ENCODE measurements at regions not wholly inside any gene's neighbourhood (a gene's known extent, or its start where the extent isn't known, plus 50 kb on each side); places are given as distances from the start of the nearest gene placed in this dataset.
"Not testable (repeated sequence)": the region's sequence is repeated elsewhere in the genome, so short reads cannot be mapped to it uniquely, and the experiment has no call there.

GRCh38 chr3:20974396-20974795 lies 776.6 kb downstream of the ZNF385D start:
- Histone ChIP-seq H3K27me3 (ENCODE audit: insufficient read depth, low read length) (no peaks in the 10 kb centered on the region), H3K27ac (ENCODE audit: insufficient read length, low read depth, low read length) (no peak overlapping the region), H2BK15ac (ENCODE audit: low read depth, low read length) (no peak overlapping the region), H4K91ac (ENCODE audit: insufficient read length, low read depth, low read length) (no peak overlapping the region), H3K4ac (ENCODE audit: low read depth, low read length) (no peak overlapping the region), H3K9ac (ENCODE audit: extremely low read depth, insufficient read length, low read length) (no peak overlapping the region), H3K4me1 (ENCODE audit: insufficient read depth, low read length) (no peaks in the 10 kb centered on the region; the same call in 1 of the 2 replicates), H2BK120ac (ENCODE audit: low read depth, low read length, poor library complexity, severe bottlenecking) (no peak overlapping the region), H4K8ac (replicated peaks; ENCODE audit: insufficient read length, low read depth, low read length) (no peak overlapping the region), H3K79me2 (ENCODE audit: insufficient read depth, low read length) (no peaks in the 10 kb centered on the region), H4K5ac (ENCODE audit: insufficient read length, low read depth, low read length) (no peak overlapping the region), H3K9me3 (ENCODE audit: control insufficient read depth, low read depth, low read length) (no peaks in the 10 kb centered on the region), H3K23ac (ENCODE audit: insufficient read length, low read depth, low read length) (no peak overlapping the region), H2BK5ac (ENCODE audit: insufficient read length, low read length) (no peak overlapping the region), H3K18ac (ENCODE audit: insufficient read length, low read depth, low read length) (no peak overlapping the region), H4K20me1 (ENCODE audit: control insufficient read depth, insufficient read depth, insufficient read length) (no peaks in the 10 kb centered on the region), H3T11ph (ENCODE audit: low read length) (no peak overlapping the region), H2BK12ac (ENCODE audit: insufficient read length, low read depth, low read length) (no peak overlapping the region), H3K56ac (ENCODE audit: insufficient read length, low read depth, low read length) (no peak overlapping the region), H3K4me2 (ENCODE audit: insufficient read depth, insufficient read length, low read length) (no peak overlapping the region), H2AK5ac (ENCODE audit: insufficient read length, low read length) (no peak overlapping the region), H2AFZ (ENCODE audit: low read length) (no peak overlapping the region), H3K14ac (ENCODE audit: insufficient read depth, low read length) (no peak overlapping the region), H3K23me2 (ENCODE audit: insufficient read length, low read depth, low read length, poor library complexity, severe bottlenecking) (no peaks in the 10 kb centered on the region), H2BK20ac (ENCODE audit: low read depth, low read length, poor library complexity, severe bottlenecking) (no peak overlapping the region), H3K79me1 (ENCODE audit: insufficient read depth, low read depth, low read length, poor library complexity, severe bottlenecking) (no peaks in the 10 kb centered on the region)
- WGBS (ENCODE audit: extremely low coverage, insufficient read length, low lambda C conversion rate) = no CpG with 5 or more reads among the region's 3 CpGs
- Mint-ChIP-seq H3K4me1 (peaks cover 33 to 40% of the 10 kb centered on the region in 2 experiments), H3K36me3 (ENCODE audit: insufficient read depth in 1 of 3, low read depth in 3 of 3) (peaks cover 0 to 6% (median 1%) of the 10 kb centered on the region in 3 experiments; a peak in 4 of 7 replicates), H3K9me3 (peaks cover 0 to 4% of the 10 kb centered on the region in 2 experiments; a peak in 2 of 5 replicates), H3K27me3 (ENCODE audit: low read depth) (no peaks in the 10 kb centered on the region; the same call in 1 of the 2 replicates), H3K27ac (peak overlapping the region in 1 of 3 experiments; percentile 40; a peak in 1 of 7 replicates), H3K4me3 (no peak overlapping the region)
- no peak for DNase-seq
- no peak for TF ChIP-seq CTCF (conservative IDR thresholded peaks at IDR 0.05)

- H2BK5ac ChIP-seq (ENCODE audit: insufficient read length, low read length); H3K4me3 Mint-ChIP-seq; H3K4ac ChIP-seq (ENCODE audit: low read depth, low read length); DNase-seq; H3K36me3 Mint-ChIP-seq (ENCODE audit: insufficient read depth in 1 of 3, low read depth in 3 of 3); H3T11ph ChIP-seq (ENCODE audit: low read length); H2BK12ac ChIP-seq (ENCODE audit: insufficient read length, low read depth, low read length); H4K91ac ChIP-seq (ENCODE audit: insufficient read length, low read depth, low read length); H2AFZ ChIP-seq (ENCODE audit: low read length); H2BK20ac ChIP-seq (ENCODE audit: low read depth, low read length, poor library complexity, severe bottlenecking); H3K9ac ChIP-seq (ENCODE audit: extremely low read depth, insufficient read length, low read length); H3K27me3 ChIP-seq (ENCODE audit: insufficient read depth, low read length); H3K27ac Mint-ChIP-seq; H3K27me3 Mint-ChIP-seq (ENCODE audit: low read depth); H2BK120ac ChIP-seq (ENCODE audit: low read depth, low read length, poor library complexity, severe bottlenecking); H3K4me1 ChIP-seq (ENCODE audit: insufficient read depth, low read length); H3K79me2 ChIP-seq (ENCODE audit: insufficient read depth, low read length); H3K79me1 ChIP-seq (ENCODE audit: insufficient read depth, low read depth, low read length, poor library complexity, severe bottlenecking); H3K56ac ChIP-seq (ENCODE audit: insufficient read length, low read depth, low read length); H3K18ac ChIP-seq (ENCODE audit: insufficient read length, low read depth, low read length); H3K9me3 ChIP-seq (ENCODE audit: control insufficient read depth, low read depth, low read length); H3K14ac ChIP-seq (ENCODE audit: insufficient read depth, low read length); H3K23me2 ChIP-seq (ENCODE audit: insufficient read length, low read depth, low read length, poor library complexity, severe bottlenecking); H2AK5ac ChIP-seq (ENCODE audit: insufficient read length, low read length); H3K23ac ChIP-seq (ENCODE audit: insufficient read length, low read depth, low read length); H4K5ac ChIP-seq (ENCODE audit: insufficient read length, low read depth, low read length); H3K27ac ChIP-seq (ENCODE audit: insufficient read length, low read depth, low read length); H3K4me2 ChIP-seq (ENCODE audit: insufficient read depth, insufficient read length, low read length); H3K9me3 Mint-ChIP-seq; H4K20me1 ChIP-seq (ENCODE audit: control insufficient read depth, insufficient read depth, insufficient read length); H4K8ac ChIP-seq (replicated peaks; ENCODE audit: insufficient read length, low read depth, low read length); H2BK15ac ChIP-seq (ENCODE audit: low read depth, low read length): not testable (repeated sequence)
- WGBS (ENCODE audit: extremely low coverage, insufficient read length, low lambda C conversion rate) = no CpG with 5 or more reads among the region's 7 CpGs
- H3K4me1 Mint-ChIP-seq = peaks cover 15 to 16% of the 10 kb centered on the region in 2 experiments
These were observed 780.2 kb downstream of the ZNF385D start for GRCh38 chr3:20970807-20971206.

Data from H9 (cell line).